Activated CD4-positive, alpha-beta T cell treated with anti-CD3 and anti-CD28 coated beads, Interleukin-2, amount 50 U/mL, for 1 hour (primary cell): ENCODE measurements at regions not wholly inside any gene's neighbourhood (a gene's known extent, or its start where the extent isn't known, plus 50 kb on each side); places are given as distances from the start of the nearest gene placed in this dataset.

Source experiments
- DNase-seq: peaks from one replicate; pipeline ENCODE4 v3.0.0-alpha.2; 2020

- DNase-seq: no peak
Observed at GRCh38 chr2:236940916-236941520, 144.7 kb upstream of the COPS8 start.

- no peak for DNase-seq
Observed at GRCh38 chr2:236941551-236941950, 144.1 kb upstream of the COPS8 start.

DNA sequence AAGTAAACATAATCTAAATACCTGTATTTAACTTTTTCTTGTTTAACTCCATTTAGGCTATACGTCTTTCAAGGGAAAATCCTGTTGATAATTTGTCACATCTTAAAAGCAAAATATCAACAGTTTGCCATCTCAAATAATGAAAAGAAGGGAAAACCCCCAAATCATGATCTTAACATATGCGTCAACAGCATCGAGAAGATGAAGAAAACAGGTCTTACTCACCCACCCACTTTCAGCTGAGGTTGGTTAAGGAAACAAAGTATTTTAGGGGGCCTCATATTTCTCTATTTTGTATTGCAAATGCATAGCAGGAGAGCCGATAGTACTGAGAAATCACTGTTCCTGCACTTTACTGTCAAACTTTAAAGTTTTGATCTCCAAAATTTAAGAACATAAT is 143.1 kb upstream of the COPS8 start:
- no peak for DNase-seq

DNA sequence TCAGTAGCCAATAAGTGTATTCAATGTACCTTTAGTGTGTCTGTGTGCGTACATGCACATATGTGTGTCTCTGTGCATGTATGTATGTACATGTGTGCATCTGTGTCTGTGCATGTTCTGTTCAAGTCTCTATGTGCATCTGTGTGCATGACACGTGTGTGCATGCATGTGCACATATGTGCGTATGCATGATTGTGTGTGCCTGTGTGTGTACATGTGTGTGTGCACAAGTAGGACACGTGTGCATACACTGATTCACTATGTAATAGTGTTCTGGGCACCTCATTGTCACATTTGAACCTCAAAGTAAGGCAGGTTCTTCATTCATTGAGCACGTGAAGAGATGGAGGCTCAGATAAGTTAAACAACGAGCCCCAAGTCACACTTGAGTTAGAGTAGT is 142.6 kb upstream of the COPS8 start:
- DNase-seq: no peak

GRCh38 chr2:236943841-236944513 is 141.7 kb upstream of the COPS8 start:
- DNase-seq: no peak

GRCh38 chr2:236944561-236944960 is 141.1 kb upstream of the COPS8 start:
- no peak for DNase-seq

DNA sequence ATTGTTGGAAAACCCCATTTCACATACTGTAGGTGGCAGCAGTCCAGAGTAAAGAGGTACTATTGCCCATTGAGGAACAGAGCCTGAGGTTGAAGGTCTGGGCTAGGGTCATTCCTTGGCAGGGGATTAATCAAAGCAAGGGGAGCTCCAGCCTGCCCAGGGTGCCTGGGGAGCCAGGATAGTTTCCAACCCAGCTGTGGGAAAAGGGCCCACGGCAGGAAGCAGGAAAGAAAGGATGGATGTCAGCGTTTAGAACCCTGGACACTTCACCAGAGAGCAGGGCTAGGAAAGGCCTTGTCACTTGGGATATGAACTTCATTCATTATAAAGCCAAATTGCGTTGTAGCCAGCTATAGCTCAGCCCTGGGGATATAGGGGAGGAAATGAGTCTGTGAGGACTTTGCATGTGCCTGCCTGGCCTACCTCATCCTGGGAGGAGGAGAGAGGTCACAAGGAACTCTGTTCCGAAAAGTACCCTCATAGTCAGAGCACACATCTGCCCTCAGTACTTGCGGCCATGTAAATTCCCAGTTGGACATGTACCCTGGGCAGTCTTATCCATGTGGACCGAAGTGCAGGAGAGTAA is 140.2 kb upstream of the COPS8 start:
- no peak for DNase-seq

DNA sequence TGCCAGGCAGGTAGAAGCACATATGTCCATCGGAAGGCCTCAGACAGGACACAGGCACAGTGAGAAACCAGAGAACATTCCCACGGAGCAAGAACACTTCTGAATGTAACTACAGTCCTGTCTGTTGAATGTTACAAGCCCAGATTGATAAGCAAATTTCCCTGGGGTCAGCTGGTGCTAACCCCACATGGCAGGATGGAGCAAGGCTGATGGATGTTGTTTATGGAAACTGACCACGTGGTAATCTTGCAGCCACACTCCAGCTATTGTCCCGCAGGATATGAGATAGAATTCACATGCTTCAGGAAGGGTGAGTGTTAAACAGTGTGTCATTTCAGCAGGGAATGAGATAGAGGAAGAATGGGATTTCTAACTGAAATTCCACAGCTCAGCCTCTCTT is 138.8 kb upstream of the COPS8 start:
- no peak for DNase-seq

- no peak for DNase-seq
Observed at GRCh38 chr2:236947294-236947693, 138.4 kb upstream of the COPS8 start.

GRCh38 chr2:236947896-236948295 is 137.8 kb upstream of the COPS8 start:
- no peak for DNase-seq

- no peak for DNase-seq
Observed at GRCh38 chr2:236949089-236949905, 136.4 kb upstream of the COPS8 start.

DNA sequence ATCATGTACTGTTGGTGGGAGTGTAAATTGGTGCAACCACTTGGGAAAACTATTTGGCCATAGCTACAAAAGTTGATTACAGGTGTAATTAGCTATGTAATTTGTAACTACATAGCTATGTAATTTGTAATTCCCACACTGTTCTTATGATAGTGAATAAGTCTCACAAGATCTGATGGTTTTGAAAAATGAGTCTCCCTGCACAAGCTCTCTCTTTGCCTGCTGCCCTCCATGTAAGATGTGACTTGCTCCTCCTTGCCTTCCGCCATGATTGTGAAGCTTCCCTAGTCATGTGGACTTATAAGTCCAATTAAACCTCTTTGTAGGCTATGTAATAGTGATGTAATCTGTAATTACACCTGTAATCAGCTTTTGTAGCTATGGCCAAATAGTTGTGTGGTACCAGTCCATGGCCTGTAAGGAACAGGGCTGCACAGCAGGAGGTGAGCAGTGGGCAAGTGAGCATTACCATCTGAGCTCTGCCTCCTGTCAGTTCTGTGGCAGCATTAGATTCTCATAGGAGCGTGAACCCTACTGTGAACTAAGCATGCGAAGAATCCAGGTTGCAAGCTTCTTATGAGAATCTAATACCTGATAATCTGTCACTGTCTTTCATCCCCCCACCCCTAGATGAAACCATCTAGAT is 133.7 kb upstream of the COPS8 start:
- no peak for DNase-seq

GRCh38 chr2:236954641-236955040 is 131.0 kb upstream of the COPS8 start:
- DNase-seq: no peak

DNA sequence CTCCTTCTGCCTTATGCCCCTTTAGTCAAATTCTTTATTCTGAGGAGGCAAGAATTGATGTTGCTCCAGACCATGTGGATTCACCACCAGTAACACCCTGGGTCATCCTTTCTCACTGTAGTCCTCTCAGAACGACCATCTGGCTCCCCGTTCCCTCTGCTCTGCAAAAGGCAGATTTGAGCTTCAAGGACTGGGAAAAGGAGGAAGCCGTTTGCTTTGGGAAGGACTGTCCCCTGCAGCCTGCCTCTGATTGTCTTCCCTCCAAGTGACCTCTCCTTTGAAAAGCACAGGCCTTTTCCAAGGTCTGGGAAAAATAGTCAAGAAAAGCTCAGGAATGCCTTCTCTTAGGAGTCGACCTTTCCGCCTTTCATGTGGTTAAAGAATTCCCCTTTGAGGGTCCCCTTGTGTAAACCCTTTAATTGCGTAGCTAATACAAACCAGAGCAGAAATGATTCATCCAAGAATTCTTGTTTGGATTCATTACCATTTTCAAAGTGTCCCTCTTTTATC is 130.1 kb upstream of the COPS8 start:
- no peak for DNase-seq

GRCh38 chr2:236956031-236956618 is 129.6 kb upstream of the COPS8 start:
- DNase-seq: no peak

GRCh38 chr2:236956641-236957040 is 129.0 kb upstream of the COPS8 start:
- DNase-seq: no peak

- DNase-seq: no peak
Observed at GRCh38 chr2:236959036-236959435, 126.7 kb upstream of the COPS8 start.

- DNase-seq: no peak
Observed at GRCh38 chr2:236959876-236960275, 125.8 kb upstream of the COPS8 start.

GRCh38 chr2:236960531-236960930 is 125.2 kb upstream of the COPS8 start:
- DNase-seq: no peak

DNA sequence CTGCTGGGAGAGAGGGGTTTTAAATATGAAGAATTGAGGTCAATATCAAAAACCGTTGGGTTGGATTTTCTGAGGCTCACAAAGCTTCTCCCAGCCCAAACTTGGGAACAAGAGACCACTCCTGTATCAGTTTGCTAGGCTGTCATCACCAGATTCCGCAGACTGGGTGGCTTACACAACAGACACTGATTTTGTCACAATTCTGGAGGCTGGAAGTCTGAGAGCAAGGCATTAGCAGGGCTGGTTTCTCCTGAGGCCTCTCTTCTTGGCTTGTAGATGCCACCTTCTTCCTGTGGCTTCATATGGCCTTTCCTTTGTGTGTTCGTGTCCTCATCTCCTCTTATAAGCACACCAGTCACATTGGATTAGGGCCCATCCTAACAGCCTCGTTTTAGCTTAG is 122.9 kb upstream of the COPS8 start:
- no peak for DNase-seq

DNA sequence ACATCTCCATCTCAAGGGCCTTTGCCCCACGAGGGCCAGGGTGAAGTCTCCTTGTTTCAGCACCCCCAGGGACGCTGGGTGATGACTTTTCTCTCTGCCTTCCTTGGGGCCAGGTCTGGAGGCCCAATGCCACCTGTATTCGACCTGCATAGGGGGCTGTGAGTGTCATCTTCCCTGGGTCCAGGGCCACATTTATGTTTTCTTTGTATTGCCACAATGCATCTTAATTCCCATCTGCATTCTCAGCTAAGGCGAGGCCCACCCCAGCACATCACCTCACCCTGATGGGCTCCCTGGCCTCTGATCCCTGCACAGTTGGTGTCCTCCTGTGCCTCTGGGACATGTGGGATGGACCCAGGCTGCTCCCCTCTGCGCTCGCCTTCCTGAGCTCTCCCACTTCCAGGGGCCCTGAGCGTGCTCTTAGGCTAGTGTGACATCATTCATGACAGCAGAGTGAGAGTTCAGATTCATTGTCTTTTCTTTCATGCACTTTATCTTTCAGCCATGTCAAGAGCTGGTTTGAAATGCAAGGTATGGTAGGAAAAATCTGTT is 122.0 kb upstream of the COPS8 start:
- DNase-seq: no peak

GRCh38 chr2:236964291-236964690 is 121.4 kb upstream of the COPS8 start:
- DNase-seq: no peak
